Skin epidermis (tissue), 12 donors: ENCODE measurements at regions not wholly inside any gene's neighbourhood (a gene's known extent, or its start where the extent isn't known, plus 50 kb on each side); places are given as distances from the start of the nearest gene placed in this dataset.

Experiments
- H3K27ac ChIP-seq, 21 experiments: fragments of 200-600 bp; sonication (generic) in 11 of 21; one replicate each; pipeline ENCODE4 v1.5.0; 2020; ENCODE audit warnings: mild to moderate bottlenecking in 3 of 21, inconsistent platforms in 2 of 21, moderate library complexity in 2 of 21
- H3K4me3 ChIP-seq, 7 experiments: fragments of 200-600 bp; sonication (generic) in 2 of 7; one replicate each; pipeline ENCODE4 v1.5.0; 2020; ENCODE audit warnings: inconsistent platforms in 2 of 7, mild to moderate bottlenecking in 2 of 7, moderate library complexity in 1 of 7

DNA sequence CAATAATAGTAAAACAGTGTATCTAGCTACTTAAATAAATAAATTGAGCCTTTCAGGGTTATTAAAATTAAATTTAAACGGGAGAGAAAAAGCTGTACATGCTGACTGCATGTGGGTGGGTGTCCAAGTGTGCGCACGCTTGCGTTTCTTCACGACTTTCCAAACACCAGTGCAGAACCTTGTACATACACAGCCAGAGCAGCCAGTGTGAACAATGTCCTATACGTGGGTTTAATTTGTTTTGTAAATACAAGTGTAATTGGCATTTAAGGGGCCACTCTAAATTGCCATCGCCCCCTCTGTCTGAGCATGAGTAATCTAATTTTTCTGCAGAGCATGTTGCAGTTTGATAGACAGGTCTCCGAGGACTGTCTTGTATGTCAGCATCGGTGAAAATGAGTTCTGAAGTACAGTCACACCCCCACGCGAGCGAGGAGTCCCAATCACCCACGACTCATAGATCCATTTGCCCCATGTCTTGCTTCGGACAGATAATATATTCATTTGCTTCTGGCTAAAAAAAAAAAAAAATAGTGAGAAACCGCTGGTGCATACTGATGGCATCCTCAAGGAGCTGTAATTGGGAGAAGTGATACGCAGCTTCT is 121.8 kb upstream of the ARRDC4 start:
- Histone ChIP-seq H3K27ac (no peak overlapping the region), H3K4me3 (no peak overlapping the region)

DNA sequence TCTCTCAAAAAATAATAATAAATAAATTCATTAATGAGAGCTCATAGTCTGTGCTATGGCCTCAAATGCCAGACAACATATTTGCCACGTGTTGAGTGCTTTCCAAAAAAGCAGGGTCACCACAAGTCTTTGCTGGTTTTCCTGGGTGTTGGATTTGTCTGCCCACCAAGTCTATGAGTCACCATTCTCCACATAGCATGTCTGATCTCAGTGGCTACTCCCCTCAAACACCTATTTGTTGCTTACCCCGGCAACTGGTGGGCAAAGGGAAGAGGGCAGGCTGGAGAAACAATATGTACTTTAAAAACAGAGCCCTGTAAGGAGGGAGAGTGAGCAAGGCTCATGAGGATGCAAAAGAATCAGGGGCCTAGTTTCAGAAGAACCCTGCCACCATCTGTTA is 120.0 kb upstream of the ARRDC4 start:
- no peak overlapping the region for H3K4me3 ChIP-seq
- no peak overlapping the region for H3K27ac ChIP-seq

DNA sequence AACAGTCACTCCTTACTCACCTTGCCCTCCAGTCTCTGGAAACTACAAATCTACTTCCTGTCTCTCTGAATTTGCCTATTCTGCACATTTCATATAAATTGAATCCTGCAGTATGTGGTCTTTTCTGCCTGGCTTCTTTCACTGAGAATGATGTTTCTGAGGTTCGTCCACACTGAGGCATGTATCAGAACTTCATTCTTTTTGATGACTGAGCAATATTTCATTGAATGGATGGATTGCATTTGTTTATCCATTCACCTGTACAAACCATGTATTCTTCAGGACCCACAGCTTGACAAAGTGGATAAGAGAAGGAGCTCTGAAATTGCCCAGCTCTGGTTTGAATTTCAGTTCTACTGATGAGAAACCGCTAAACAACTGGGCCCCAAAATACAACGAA is 118.9 kb upstream of the ARRDC4 start:
- Histone ChIP-seq H3K27ac (no peak overlapping the region), H3K4me3 (no peak overlapping the region)

DNA sequence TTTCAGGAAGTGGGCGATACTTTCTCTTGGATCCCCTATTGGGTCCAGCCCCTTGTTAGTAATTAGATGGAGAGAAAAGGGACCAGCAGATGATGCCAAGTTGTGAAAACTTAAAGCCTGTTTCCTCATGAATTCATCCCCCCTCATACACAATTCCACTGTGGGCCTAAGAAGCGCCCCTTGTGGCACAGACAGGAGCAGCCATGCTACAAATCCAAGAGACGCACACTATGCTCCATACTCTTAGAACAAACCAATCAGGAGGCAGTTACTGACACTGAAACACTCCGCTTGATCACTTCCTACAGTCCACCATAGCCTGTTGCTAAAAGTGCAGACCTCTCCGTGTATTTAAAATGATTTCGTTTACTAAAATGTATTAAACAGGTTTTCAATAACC is 111.3 kb upstream of the ARRDC4 start:
- Histone ChIP-seq H3K27ac (no peak overlapping the region), H3K4me3 (no peak overlapping the region)

DNA sequence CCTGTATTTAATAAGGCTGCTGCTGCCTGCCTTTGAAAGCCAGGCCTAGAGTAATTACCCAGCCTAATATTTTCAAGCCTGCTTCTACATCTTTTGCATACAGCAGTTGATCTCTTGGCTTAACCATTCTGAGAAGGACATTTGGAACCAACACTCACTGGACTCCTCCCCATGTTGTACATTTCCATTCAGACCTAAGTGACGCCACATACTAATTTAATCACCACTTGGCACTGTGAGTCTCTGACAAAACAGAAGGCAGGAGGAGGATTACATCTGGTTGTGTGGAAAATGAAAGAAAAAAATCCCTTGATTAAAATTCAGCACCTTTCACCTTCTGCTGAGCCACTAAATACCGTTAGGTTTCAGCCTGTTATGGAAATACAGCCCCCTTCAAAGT is 102.2 kb upstream of the ARRDC4 start:
- H3K27ac ChIP-seq: no peak overlapping the region
- H3K4me3 ChIP-seq: no peak overlapping the region

DNA sequence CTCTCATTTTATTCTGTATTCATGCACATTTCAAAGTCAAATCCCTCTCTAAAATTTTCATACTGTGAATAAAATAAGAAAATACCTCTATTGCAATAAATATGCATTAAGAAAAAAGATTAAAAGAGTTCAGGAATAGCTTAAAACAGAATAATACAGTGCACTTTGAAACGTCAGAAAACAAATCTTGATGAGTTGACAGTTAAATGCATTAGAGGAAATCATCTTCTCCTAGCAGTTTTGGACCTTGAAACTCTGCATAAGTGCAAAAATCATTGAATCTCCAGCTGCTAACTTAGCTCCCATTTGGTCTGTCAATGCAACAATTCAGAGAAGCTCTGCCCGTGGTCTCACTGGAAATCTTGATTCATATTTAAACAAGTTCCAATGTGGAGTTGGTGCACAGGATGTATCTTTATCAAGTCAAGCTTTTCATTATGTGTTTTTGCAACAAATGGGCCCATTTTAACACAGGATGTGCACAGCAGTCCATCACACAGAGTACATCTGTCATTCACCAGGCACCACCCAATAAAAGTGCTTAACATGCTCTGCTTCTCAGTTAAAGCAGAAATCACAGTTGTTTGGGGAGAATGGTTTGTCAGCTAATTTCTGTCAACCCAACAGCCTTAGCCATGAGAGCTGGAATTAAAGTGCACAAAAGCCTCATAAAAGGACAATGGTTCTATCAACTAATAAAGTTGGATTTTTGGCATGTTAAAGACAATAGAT is 98.8 kb upstream of the ARRDC4 start:
- H3K4me3 ChIP-seq: no peak overlapping the region
- no peak overlapping the region for H3K27ac ChIP-seq

DNA sequence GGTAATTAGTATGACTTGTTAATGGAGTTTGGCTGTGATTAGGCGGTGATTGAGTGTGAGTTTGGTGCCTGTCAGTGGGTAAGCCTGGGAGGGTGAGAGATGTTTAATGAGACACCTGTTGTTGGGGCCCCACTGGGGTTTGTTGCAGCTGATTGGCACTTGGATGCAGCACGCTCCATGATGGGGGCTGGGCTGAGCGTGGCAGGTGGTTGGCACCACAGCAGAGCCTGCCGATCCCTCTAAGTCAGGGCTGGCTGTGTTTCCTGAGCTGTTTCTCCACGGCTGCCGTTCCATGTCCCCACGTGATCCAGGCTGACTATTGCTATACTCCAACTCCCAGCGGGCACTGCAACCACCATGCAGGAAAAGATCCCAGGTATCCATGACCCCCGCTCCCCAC is 93.5 kb upstream of the ARRDC4 start:
- no peak overlapping the region for H3K27ac ChIP-seq
- H3K4me3 ChIP-seq: no peak overlapping the region

DNA sequence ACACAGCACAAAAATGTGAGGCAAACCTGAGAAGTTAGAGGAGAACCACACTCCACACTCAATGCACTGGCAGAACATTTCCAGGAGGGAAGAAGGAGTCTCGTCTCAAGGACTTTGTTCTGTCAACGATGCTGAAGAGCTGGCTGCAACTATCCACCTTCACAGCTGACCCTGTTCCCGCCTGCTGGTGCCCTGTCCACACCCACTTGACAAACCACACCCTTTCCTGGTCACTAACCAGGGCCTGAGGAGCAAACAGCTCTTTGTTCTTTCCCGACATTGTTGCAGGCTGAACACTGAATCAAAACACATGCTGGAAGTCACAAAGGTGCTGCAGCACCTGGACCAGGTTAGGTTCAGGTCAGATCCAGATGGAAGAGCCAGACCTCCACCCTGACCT is 92.6 kb upstream of the ARRDC4 start:
- H3K27ac ChIP-seq: no peak overlapping the region
- H3K4me3 ChIP-seq: no peak overlapping the region

DNA sequence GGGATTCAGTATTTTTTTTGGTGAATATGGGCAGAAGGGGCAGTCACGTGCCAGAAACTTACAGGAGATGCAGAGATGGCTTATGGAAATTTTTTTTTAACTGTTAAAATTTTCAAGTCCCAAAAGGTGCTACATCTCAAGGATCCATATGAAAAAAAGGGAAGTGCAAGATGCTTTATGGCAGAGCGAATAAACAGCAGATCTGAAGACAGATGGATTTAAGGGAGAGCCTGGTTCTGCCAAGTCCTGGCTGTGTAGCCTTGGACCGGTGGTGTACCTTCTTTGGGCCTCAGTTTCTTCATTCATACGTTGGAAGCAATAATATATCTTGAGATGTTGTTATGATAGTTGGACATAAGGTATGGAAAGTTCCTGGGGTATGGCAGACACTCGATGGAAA is 91.5 kb upstream of the ARRDC4 start:
- Histone ChIP-seq H3K27ac (no peak overlapping the region), H3K4me3 (no peak overlapping the region)

DNA sequence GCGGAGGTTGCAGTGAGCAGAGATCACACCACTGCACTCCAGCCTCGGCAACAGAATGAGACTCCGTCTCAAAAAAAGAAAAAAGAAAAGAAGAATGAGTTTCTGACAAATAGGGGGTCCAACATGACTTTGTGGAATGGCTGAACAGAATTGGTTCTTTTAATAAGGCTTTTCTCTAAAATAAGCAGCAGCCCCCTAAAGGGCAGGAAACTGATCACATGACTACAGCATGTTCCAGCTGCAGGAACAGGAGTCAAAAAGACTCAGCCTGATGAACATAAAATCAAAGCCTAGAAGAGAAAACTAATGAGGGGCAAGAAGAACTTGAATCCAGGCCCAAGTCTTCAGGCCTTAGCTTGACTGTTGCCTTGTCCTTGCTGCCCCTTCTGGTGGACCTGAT is 89.7 kb upstream of the ARRDC4 start:
- H3K27ac ChIP-seq: no peak overlapping the region
- H3K4me3 ChIP-seq: no peak overlapping the region

DNA sequence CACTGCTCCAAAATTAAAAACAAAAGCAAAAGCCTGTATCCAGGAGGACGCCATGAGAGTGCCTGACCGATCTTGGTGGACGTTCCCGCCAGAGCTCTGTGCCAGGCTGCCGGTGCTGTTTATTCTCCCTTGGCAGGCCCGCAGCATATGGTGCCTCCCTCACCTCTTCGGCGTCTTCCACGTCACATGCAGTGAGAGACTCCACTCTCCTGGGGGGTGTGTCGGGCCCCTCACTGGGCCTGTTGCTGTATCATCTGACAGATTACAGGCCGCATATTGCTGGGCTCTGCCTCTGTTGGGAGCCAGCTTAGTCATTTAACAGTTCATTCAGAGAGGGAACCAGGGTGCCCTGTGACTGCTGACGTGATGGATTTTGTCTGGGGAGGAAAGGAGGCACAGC is 86.4 kb upstream of the ARRDC4 start:
- Histone ChIP-seq H3K27ac (no peak overlapping the region), H3K4me3 (no peak overlapping the region)

DNA sequence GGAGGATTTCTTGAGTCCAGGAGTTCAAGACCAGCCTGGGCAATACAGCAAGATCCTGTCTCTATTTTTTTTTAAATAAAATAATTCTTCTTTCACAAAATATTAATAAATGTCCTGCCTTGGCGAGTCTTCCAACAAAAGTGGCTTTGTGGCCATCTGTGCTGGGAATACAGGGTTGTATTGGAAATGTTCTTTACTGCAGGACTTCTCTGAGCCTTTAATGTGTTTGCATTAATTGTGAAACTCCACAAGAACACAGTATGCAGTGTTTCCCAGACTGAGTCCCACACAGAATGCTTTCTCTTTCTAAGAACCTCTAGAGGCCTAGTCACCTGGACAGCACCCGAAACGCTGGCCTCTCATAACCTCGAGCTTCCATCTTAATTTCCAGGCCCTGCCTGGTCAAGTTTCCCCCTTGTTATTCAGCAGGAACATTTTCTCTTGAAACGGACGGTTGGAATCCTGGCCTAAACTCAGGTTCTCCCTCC is 85.4 kb upstream of the ARRDC4 start:
- Histone ChIP-seq H3K4me3 (no peak overlapping the region), H3K27ac (no peak overlapping the region)

DNA sequence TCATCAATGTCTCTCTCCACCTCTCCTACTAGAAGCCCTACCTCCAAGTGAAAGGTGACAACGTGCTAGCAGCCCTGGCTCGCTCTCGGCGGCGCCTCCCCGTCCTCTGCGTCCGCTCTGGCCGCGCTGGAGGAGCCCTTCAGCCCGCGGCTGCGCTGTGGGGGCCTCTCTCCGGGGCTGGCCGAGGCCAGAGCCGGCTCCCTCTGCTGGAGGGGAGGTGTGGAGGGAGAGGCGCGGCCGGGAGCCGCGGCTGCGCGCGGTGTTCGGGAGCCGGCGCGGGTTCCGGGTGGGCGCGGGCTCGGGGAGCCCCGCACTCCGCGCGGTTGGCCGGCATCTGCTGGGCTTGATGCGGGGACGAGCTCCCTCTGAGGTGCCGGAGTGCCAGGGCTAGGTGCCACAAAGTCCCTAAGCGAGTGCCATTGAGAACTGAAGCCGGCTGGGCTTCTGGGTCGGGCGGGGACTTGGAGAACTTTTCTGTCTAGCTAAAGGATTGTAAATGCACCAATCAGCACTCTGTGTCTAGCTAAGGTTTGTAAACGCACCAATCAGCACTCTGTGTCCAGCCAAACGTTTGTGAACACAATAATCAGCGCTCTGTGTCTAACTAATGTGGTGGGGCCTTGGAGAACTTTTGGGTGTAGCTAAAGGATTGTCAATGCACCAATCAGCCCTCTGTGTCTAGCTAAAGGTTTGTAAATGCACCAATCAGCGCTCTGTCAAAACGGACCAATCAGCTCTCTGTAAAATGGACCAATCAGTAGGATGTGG is 84.8 kb upstream of the ARRDC4 start:
- Histone ChIP-seq H3K27ac (no peak overlapping the region), H3K4me3 (no peak overlapping the region)

DNA sequence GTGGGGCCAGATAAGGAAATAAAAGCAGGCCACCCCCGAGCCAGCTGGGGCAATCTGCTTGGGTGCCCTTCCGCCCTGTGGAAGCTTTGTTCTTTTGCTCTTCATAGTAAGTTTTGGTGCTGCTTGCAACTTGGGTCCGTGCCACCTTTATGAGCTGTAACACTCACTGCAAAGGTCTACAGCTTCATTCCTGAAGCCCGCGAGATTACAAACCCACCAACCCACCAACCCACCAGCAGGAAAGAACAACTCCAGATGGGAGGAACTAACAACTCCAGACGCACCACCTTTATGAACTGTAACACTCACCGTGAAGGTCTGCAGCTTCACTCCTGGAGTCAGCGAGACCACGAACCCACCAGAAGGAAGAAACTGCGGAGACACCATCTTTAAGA is 84.2 kb upstream of the ARRDC4 start:
- H3K4me3 ChIP-seq: no peak overlapping the region
- no peak overlapping the region for H3K27ac ChIP-seq

DNA sequence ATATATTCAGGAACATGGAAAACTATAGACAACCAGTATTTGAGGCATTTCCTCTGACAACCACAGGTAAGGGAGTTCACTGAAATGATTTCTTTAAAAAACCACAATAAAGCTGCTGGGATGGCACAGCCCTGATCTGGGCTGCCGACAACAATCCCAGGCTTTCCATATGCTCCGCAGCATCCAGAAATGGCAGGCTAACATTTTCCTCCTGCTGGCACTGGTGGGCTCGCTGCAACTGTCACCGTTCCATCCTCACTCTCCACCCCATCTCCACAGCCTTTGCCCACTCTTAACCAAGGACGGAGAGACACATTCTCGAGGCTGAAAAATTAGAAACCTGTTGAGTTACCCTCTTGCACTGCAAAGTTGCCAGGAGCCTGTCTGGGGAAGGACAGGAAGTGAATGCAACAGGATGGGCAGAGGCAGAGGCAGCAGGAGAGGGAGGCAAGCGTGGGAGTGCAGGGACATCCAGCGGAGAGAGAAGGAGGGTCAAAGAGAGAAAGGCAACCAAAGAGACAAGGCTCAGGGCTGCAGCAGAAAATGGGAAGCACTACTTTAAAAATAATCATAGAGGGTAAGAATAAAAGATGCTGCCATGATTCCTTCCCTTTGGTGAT is 79.0 kb upstream of the ARRDC4 start:
- H3K27ac ChIP-seq: no peak overlapping the region
- H3K4me3 ChIP-seq: no peak overlapping the region

DNA sequence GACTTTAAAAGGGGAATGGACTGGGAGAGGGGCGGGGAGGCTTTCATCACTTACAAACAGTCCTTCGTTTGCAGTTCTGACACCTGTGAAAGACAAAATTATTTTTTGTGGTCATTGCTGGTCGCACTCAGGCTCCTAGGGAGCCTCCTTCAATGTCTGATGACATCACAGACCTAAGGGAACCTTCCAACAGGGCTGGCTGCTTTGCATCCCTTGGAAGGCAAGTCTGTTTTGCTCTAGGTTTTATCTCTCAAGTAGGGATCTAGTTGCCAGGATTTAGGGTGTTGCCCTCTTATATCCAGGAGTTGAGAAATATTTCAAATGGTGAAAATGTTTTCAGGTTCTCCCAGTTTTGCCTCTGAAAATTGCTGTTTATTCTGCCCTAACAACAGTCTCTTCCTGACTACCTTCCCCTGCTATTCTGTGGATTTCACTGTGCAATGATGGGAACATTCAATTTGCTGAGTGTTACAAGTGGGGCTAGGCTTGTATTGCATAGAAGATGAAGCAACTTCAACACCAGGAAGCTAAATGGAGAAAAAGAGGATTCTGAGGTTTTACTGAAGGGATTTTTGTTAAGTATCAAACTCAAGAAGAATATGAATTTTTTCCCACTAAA is 75.9 kb upstream of the ARRDC4 start:
- no peak overlapping the region for H3K27ac ChIP-seq
- H3K4me3 ChIP-seq: no peak overlapping the region

DNA sequence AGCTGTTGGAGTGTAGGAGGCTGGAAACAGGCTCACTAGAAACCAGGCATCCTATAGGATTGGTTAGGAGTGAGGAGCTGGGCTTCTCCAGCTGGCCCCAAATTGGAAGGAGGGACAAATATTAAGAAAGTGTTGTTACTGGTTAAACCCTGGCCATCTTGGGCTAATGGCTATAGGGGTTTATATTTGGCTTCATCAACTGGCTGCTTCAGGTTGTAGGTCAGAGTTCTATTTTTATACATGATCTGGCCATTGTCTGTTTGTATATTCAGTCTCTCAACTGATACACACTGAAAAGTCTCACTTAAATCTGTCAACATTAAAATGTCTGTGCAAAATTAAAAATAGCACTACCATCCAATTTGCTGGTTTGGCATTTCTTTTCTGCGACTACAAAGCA is 70.2 kb upstream of the ARRDC4 start:
- no peak overlapping the region for H3K27ac ChIP-seq

DNA sequence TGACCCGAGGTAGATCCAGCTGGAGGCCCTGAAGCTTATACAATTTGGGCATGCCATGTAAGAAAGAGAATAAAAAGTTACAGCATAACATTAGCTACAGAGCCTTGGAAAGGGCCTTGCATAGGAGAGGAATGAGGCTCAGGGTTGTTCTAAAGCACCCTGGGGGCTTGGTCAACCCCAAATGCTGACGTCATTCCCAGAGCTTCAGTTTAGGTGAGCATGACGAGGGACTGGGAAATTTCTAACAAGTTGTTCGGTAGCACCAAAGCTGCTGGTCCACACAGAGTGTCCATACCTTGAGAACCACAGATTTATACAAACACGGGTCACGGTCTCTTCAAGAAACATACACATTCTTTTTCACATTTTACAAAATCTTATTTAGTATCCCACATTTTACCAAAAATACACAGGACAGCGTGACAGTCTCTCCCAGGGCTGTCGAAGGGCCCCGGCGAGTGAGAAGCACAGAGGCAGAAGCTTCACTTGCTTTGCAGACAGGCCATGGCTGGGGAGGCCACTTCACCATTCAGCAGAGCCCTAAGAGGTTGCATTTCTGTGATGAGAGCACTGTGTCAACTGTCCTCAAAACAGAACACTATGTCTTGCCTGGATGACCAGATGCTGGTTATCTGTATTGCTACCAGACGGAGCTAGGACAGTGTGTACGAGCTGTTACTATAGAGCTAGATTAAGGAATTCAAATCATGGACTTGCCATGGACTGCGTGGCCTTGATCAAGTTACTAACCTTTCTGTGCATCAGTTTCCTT is 68.2 kb upstream of the ARRDC4 start:
- Histone ChIP-seq H3K27ac (no peak overlapping the region), H3K4me3 (no peak overlapping the region)

More for the DNA sequence above, 70.2 kb upstream of the ARRDC4 start:
- no peak overlapping the region for H3K4me3 ChIP-seq

DNA sequence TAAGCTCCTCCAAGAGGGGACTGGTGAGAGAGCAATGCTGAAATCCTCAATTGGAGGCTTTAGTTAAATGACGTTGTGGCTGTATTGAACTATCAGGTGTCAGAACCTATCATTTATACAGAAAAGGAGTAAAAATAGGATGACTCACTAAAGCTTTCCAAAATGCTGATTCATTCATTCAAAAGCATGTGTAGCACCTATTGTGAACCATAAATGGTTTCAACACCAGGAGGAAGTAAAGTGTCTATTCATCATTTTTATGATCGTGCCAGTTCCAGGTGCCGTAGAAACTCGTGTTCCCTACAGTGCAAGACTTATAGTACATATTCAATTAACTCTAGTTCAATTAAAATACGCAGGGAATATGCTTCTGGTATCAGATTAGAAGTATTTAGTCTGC is 66.5 kb upstream of the ARRDC4 start:
- H3K4me3 ChIP-seq: no peak overlapping the region
- H3K27ac ChIP-seq: no peak overlapping the region

DNA sequence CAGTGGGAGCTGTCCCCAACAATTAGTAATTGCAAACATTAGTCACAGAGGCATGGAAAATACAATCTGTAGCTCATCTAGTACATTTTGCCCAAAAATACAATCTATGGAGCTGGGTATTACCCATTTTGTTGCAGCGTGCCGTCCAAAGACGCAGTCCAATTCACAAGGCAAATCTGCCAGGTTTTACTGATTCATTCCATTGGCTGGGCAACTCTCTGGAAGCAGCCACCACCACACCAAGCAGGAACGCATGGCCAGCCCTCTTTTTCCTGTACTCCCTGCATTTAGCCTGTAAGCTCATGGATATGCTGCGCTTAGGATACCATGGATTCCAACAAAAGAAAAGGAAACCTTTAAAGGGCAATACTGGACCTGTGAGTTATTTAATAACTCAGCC is 60.5 kb upstream of the ARRDC4 start:
- Histone ChIP-seq H3K27ac (no peak overlapping the region), H3K4me3 (no peak overlapping the region)
